HL-60 (cell line): ENCODE measurements at regions not wholly inside any gene's neighbourhood (a gene's known extent, or its start where the extent isn't known, plus 50 kb on each side); places are given as distances from the start of the nearest gene placed in this dataset.

ENCODE experiments used
- DNase-seq, 2 experiments: peaks; one replicate each; pipeline ENCODE4 v3.0.0-alpha.2; 2010 to 2020; ENCODE audit warnings: low read depth in 1 of 2, low spot score in 1 of 2
- H3K27ac ChIP-seq: fragments of 250-450 bp; sonication (Bioruptor Pico); replicated peaks from 2 replicates; pipeline ENCODE4 v1.5.1; 2020; ENCODE audit warnings: mild to moderate bottlenecking, moderate library complexity
- H3K27me3 ChIP-seq: fragments of 250-450 bp; sonication (Bioruptor Pico); 2 replicates; pipeline ENCODE4 v1.5.1; 2021; ENCODE audit warnings: mild to moderate bottlenecking, moderate library complexity; ENCODE audit not compliant: insufficient read depth, poor library complexity, severe bottlenecking
- H3K4me3 ChIP-seq: replicated peaks from 2 replicates; pipeline ENCODE4 v1.5.1; 2011; ENCODE audit warnings: mild to moderate bottlenecking, control low read depth, low read length; ENCODE audit not compliant: insufficient read depth
- GABPA ChIP-seq: IDR thresholded peaks from 2 replicates; pipeline ENCODE4 v1.6.1; 2012; ENCODE audit warnings: low read depth
- POLR2AphosphoS5 ChIP-seq: IDR thresholded peaks from 2 replicates; pipeline ENCODE4 v1.6.1; 2012; ENCODE audit warnings: low read depth
- SPI1 ChIP-seq: IDR thresholded peaks from 2 replicates; pipeline ENCODE4 v1.6.1; 2012; ENCODE audit warnings: low read depth, mild to moderate bottlenecking, borderline replicate concordance
- TF ChIP-seq, protein P1 (sequence below): IDR thresholded peaks from one replicate; pipeline ENCODE4 v1.5.1; 2011; ENCODE audit warnings: low read length, control low read depth, inconsistent platforms; ENCODE audit not compliant: insufficient read depth
- TF ChIP-seq, protein P2 (sequence below): IDR thresholded peaks from 2 replicates; pipeline ENCODE4 v1.6.1; 2012; ENCODE audit warnings: low read depth; ENCODE audit not compliant: insufficient replicate concordance

GRCh38 chr2:120469426-120469825 is 123.5 kb downstream of the INHBB start:
- TF ChIP-seq GABPA (no peak), SPI1 (no peak), POLR2AphosphoS5 (no peak)
- TF ChIP-seq, protein P1, sequence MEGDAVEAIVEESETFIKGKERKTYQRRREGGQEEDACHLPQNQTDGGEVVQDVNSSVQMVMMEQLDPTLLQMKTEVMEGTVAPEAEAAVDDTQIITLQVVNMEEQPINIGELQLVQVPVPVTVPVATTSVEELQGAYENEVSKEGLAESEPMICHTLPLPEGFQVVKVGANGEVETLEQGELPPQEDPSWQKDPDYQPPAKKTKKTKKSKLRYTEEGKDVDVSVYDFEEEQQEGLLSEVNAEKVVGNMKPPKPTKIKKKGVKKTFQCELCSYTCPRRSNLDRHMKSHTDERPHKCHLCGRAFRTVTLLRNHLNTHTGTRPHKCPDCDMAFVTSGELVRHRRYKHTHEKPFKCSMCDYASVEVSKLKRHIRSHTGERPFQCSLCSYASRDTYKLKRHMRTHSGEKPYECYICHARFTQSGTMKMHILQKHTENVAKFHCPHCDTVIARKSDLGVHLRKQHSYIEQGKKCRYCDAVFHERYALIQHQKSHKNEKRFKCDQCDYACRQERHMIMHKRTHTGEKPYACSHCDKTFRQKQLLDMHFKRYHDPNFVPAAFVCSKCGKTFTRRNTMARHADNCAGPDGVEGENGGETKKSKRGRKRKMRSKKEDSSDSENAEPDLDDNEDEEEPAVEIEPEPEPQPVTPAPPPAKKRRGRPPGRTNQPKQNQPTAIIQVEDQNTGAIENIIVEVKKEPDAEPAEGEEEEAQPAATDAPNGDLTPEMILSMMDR = no peak
- TF ChIP-seq, protein P2, sequence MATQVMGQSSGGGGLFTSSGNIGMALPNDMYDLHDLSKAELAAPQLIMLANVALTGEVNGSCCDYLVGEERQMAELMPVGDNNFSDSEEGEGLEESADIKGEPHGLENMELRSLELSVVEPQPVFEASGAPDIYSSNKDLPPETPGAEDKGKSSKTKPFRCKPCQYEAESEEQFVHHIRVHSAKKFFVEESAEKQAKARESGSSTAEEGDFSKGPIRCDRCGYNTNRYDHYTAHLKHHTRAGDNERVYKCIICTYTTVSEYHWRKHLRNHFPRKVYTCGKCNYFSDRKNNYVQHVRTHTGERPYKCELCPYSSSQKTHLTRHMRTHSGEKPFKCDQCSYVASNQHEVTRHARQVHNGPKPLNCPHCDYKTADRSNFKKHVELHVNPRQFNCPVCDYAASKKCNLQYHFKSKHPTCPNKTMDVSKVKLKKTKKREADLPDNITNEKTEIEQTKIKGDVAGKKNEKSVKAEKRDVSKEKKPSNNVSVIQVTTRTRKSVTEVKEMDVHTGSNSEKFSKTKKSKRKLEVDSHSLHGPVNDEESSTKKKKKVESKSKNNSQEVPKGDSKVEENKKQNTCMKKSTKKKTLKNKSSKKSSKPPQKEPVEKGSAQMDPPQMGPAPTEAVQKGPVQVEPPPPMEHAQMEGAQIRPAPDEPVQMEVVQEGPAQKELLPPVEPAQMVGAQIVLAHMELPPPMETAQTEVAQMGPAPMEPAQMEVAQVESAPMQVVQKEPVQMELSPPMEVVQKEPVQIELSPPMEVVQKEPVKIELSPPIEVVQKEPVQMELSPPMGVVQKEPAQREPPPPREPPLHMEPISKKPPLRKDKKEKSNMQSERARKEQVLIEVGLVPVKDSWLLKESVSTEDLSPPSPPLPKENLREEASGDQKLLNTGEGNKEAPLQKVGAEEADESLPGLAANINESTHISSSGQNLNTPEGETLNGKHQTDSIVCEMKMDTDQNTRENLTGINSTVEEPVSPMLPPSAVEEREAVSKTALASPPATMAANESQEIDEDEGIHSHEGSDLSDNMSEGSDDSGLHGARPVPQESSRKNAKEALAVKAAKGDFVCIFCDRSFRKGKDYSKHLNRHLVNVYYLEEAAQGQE = no peak
- no peak for DNase-seq
- Histone ChIP-seq H3K27ac (no peak overlapping the region), H3K27me3 (no peaks in the 10 kb centered on the region), H3K4me3 (no peak overlapping the region)

- Histone ChIP-seq H3K4me3 (no peak overlapping the region), H3K27me3 (no peaks in the 10 kb centered on the region), H3K27ac (no peak overlapping the region)
- TF ChIP-seq SPI1 (peak; percentile 27; the same call in 1 of the 2 replicates), POLR2AphosphoS5 (no peak)
- DNase-seq = peak; percentile 73 to 81
Observed at GRCh38 chr2:120470041-120470965, 124.4 kb downstream of the INHBB start.

GRCh38 chr2:120471166-120471565 is 125.2 kb downstream of the INHBB start:
- DNase-seq = no peak
- TF ChIP-seq, protein P1 = no peak
- no peak for TF ChIP-seq GABPA
- no peak for TF ChIP-seq POLR2AphosphoS5
- TF ChIP-seq, protein P2 = no peak
- no peak for TF ChIP-seq SPI1
- H3K4me3 ChIP-seq = no peak overlapping the region
- no peaks in the 10 kb centered on the region for H3K27me3 ChIP-seq
- no peak overlapping the region for H3K27ac ChIP-seq

DNA sequence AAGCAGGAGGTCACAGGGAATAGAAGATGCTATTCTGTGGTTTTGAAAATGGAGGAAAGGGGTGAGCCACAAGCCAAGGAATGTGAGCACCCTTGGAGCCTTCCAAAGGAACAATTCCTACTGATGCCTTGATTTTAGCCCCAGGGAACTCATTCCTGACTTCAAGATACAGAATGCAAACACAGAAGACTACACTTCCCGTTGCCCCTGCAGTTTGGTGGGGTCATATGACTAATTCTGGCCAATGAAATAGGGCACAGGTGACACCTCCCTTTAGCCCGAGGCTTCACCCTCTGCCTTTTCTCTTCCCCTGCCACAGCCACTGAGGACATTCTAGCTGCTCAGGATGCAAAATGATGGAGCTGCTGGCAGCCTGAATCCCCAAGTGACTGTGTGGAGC is 126.1 kb downstream of the INHBB start:
- TF ChIP-seq, protein P2 = no peak
- TF ChIP-seq, protein P1 = no peak
- TF ChIP-seq SPI1 (no peak), GABPA (no peak), POLR2AphosphoS5 (no peak)
- no peak for DNase-seq
- Histone ChIP-seq H3K4me3 (no peak overlapping the region), H3K27me3 (no peaks in the 10 kb centered on the region), H3K27ac (no peak overlapping the region)
